Posterior vena cava (tissue), 2 donors: ENCODE measurements at regions not wholly inside any gene's neighbourhood (a gene's known extent, or its start where the extent isn't known, plus 50 kb on each side); places are given as distances from the start of the nearest gene placed in this dataset.
"Not testable (repeated sequence)": the region's sequence is repeated elsewhere in the genome, so short reads cannot be mapped to it uniquely, and the experiment has no call there.

Source experiments
- DNase-seq: peaks from one replicate; pipeline ENCODE4 v3.0.0-alpha.2; 2020; ENCODE audit warnings: low spot score
- intact Hi-C, 2 donors: fragments of 100-400 bp; cut with DNase I; formaldehyde crosslinking; loops; one replicate each; pipeline versions ENCODE4 v1.14.1 to v1.14.2; 2022 to 2023
- donor health status: DM: yes; HTN: yes; CAD: no.
- donor health status: DM: yes; HTN: yes; CAD: no.

DNA sequence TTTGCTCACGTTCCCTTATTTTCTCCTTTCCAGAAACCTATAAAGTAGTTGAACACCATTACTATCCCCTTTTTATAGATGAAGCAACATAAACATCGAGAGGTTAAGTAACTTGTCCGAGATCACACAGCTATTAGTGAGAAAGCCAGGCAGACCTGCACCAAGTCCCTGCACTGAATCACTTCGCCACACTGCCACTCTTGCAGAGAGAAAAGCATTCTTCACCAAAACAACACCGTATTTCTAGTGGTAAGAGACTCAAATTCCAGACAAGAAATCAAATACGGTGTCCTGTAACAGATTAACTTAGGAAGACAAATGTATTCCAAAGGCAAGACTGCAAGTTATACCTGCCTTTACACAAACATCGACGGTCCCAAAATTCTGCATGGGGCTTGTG lies 82.0 kb upstream of the DMRT1 start:
- intact Hi-C loops: loop anchor here in 1 of 2 donors (5.0 kb wide), 1 partner anchor 142 kb away; no protein-coding TSS in a partner anchor
- DNase-seq: no peak

DNA sequence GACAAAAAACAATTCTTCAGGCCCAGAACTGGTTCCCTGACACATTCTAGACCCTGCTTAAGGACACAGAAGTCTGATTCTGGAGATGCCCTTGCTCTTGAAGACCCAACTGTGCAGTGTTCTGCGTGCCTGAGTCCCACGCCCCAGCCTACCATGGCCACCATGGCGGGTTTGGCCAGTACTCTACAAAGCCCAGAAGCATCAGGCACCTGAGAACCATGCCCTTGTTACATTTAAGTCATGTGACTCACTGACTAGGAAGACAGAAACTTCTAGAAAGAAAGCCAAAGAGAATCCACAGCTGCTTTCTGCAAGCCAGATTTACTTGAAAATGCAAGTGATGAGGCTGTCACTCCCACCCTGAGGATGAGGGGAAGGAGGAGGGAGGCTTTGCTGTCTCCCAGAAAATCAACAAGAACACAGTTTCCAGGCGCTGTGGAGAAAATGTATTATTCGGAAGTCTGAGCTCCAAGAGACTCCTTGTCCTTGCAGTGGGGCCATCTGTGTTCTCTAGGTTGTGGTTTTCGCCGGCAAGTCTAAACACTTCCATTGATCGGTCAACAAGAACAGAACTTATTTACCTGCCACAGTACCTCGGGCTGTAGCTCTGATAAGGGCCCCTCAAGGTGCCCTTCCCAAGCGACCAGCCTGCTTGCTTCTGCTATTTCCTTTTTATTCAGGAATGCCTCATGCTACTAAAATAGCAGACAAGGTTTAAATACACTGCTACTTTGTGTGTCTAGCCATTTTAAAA lies 81.3 kb upstream of the DMRT1 start:
- DNase-seq: no peak
- intact Hi-C loops: loop anchor here (5.0 to 10.0 kb wide), 3 partner anchors 143 to 375 kb away; no protein-coding TSS in a partner anchor

DNA sequence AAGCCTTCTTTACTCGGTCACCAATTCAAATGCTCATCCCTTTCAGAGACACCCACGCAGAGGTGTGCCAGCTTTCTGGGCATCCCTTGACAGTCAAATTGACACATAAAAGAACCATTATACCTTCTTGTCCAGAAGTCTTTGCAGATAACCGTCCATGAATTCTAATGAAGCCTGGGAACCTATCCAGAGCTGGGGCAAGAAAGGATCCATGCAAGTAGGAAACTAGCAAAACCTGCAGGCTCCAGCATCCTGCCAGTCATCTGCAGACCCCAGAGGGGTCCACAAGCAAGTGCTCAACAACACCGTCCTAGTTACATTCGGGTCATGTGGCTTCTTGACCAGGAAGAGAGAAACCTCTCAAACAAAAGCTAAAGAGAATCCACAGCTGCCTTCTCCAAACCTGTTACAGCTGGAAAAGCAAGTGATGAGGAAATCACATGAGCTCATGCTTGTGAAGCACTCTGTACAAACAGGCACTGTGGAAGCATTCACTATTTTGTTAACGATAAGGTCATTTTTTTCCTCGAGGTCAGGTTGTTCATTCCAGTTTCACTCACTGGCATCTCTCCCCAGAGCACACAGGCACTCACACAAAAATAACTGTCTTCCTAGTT lies 80.2 kb upstream of the DMRT1 start:
- DNase-seq: no peak
- intact Hi-C loops: loop anchor here (5.0 to 10.0 kb wide), 2 partner anchors 149 to 376 kb away; no protein-coding TSS in a partner anchor

DNA sequence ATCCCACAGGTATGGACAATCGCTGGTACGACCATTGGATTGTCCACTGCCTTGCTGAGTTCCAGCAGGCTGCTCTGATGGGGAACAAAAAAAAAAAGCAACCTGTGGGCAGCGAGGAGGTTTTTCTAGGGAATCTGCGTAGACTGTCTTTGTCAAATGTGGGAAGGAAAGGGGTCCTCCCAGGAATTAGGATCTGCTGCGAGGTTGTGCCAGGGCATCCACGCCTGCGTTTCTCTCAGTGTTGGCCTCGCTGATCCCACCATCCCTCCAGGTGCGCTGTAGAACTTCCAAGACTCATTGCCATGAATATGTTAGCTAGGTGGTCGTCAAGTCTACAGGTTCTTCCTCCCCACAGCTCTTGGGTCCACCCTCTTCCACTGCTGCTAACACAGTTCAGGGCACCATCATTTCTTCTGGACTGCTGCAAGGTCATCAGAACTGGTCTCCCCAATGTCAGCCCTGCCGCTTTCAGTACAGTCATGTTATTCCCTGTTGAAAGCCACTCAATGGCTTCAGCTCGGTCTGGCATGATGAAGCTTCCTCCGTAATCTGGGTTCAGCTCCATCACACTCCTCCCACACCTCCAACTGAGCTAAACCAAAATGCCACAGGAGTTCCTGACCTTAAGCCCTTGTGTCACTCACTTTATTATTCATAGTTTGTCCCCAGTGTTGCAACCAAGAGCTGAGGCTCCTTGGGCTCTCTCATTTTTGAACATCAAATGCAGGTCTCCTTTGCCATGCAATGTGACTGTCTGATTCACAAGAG lies 79.5 kb upstream of the DMRT1 start:
- intact Hi-C loops: loop anchor here (5.0 to 10.0 kb wide), 2 partner anchors 150 to 377 kb away; no protein-coding TSS in a partner anchor
- no peak for DNase-seq

DNA sequence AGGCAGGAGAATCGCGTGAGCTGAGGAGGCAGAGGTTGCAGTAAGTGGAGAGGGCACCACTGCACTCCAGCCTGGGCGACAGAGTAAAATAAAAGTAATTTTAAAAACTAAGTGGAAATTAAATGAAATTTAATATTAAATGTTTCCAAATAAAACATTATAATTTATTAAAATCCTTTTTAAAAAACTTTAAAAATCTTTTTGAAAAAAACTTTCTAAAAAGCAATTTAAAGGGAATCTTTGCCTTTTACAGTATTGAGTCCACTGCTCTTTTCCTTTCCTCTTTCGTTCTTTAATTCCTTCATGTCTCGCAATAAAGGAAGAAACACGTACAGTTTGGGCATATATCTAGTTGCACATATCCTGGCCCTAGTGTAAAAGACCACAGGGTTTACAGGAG lies 77.8 kb upstream of the DMRT1 start:
- intact Hi-C loops: loop anchor here (5.0 to 10.0 kb wide), 2 partner anchors 151 to 379 kb away; no protein-coding TSS in a partner anchor
- no peak for DNase-seq

DNA sequence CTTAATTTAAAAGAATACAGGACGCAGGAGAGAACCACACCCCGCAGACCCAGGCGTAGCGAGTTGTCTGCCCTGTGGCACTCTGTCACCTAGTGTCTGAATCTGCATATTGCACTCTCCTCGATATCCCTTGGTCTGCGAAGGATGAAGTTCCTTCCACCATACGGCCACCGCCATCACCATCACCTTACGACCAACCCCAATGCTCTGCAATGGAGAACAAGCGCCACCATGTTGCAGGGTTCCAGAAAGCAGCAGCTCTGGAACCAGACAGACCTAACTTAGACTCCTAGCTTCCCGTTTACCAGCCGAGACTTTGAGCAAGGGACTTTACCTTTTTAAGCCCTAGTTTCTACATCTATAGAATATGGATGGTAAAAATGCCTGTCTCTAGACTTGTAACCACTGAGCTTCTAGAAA lies 77.4 kb upstream of the DMRT1 start:
- intact Hi-C loops: loop anchor here (5.0 to 10.0 kb wide), 2 partner anchors 152 to 379 kb away; no protein-coding TSS in a partner anchor
- DNase-seq: peak; percentile 85

DNA sequence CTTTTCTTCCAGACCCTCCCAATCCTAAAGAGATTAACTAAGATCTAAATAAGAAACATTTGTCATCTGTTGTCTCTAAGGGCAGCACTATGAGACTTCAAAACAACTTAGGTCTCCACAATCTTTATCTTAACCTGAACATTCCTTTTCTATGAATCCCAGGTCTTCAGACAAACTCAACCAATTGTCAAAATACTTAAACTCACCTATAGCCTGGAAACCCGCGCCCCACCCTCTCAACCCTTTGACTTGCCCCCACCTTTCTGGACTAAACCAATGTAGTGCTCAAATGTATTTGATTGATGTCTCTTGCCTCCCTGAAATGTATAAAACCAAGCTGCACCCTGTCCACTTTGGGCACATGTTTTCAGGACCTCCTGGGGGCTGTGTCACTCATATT lies 76.5 kb upstream of the DMRT1 start:
- no peak for DNase-seq
- intact Hi-C loops: loop anchor here (5.0 to 10.0 kb wide), 3 partner anchors 42 to 380 kb away; no protein-coding TSS in a partner anchor

DNA sequence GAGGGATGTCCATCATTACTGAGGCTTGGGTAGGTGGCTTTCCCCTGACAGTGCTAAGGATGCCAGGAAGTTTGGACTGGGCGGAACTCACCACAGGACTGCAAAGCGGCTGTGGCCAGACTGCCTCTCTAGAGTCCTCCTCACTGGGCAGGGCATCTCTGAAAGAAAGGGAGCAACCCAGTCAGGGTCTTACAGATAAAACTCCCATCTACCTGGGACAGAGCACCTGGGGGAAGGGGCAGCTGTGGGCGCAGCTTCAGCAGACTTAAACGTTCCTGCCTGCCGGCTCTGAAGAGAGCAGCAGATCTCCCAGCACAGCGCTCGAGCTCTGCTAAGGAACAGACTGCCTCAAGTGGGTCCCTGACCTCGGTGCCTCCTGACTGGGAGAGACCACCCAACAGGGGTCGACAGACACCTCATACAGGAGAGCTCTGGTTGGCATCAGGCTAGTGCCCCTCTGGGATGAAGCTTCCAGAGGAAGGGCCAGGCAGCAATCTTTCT lies 74.4 kb upstream of the DMRT1 start:
- intact Hi-C loops: loop anchor here (5.0 to 10.0 kb wide), 2 partner anchors 40 to 382 kb away; no protein-coding TSS in a partner anchor
- not testable (repeated sequence) for DNase-seq

DNA sequence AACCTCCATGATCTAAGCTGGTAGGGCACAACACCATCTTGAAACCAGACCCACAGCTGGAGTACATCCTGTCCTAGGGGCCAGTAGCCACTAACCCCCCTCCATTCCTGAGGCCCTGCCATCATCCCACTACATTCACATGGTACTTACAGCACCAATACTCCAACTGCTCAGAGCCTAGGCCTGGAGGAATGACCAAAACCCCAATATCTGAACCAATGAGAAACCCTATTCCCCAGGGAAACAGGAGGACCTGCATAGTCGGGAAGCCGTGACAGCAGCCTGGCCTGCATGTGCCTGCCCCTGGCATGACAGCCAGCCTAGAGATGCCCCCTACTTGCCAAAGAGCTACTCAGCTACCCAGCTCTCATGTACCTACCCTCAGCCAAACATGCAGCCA lies 65.4 kb upstream of the DMRT1 start:
- DNase-seq: no peak
- intact Hi-C loops: no loop called here

DNA sequence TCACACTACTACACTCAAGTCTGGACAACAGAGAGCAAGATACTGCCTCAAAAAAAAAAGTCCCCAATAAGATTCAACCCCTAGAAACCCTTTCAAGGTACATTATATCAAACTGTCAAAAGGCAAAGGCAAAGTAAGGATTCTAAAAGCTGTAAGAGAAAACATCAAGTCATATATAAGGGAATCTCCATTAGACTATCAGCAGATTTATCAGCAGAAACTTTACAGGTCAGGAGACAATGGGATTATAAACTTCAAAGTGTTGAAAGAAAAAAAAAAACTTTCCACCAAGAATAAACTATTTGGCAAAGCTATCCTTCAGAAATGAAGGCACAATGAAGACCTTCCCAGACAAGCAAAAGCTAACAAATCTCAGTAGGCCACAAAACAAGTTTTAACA lies 63.5 kb upstream of the DMRT1 start:
- DNase-seq: no peak
- intact Hi-C loops: no loop called here

DNA sequence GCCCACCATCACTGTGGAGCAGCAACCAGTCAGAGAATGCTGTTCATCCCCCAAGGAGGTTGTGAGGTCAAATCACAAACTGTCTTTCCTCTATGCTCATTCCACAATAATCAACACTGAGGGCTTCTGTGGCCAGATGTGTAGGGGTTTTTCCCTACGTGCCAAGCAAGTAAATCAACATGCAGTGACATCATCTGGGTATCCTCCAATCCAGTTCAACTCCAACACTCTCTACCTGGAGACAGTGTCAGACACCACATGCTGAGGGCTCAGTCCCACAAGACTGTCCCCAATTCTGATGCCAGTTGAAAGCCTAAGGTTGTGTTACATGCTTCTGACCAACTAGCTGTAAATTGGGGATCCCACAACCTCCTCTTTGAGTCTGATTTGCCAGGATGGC lies 57.3 kb upstream of the DMRT1 start:
- DNase-seq: no peak
- intact Hi-C loops: loop anchor here in 1 of 2 donors (10.0 kb wide), 1 partner anchor 389 kb away; no protein-coding TSS in a partner anchor

DNA sequence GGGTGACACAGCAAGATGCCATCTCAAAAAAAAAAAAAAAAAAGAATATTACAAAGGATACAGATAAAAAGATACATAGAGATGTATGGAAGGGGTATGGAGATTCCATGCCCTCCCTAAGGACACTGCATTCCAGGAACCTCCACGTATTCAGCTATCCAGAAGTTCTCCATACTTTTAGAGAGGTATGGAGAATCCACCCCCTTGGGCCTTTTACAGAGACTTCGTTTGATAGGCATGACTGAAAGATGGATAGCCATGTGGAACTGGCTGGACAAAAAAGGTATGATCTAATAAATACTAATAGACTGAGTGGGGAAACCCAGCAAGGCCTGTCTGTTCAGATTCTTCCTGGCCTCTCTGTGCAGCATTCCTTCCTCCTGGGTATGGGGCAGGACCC lies 56.6 kb upstream of the DMRT1 start:
- intact Hi-C loops: loop anchor here in 1 of 2 donors (10.0 kb wide), 1 partner anchor 390 kb away; no protein-coding TSS in a partner anchor
- no peak for DNase-seq

DNA sequence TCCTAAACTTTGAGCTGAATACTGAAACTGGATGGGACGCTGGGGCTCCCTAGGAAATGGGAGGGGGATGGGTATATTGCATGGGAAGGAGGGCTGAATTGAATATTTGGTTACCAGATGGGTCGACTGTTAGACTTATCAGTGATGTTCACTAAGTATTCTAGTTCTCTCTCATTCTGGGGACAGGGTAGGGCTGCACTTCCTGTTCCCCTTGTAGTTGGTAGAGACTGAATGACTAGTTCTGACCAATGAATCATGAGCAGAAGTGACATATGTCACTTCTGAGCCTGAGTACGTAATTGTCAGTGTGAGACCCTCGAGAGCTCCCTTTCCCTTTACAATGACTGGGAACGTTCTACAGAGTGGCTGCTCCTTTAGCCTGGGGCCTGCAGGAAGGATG lies 55.5 kb upstream of the DMRT1 start:
- intact Hi-C loops: loop anchor here (2.0 to 10.0 kb wide), 2 partner anchors 67 to 391 kb away; no protein-coding TSS in a partner anchor

DNA sequence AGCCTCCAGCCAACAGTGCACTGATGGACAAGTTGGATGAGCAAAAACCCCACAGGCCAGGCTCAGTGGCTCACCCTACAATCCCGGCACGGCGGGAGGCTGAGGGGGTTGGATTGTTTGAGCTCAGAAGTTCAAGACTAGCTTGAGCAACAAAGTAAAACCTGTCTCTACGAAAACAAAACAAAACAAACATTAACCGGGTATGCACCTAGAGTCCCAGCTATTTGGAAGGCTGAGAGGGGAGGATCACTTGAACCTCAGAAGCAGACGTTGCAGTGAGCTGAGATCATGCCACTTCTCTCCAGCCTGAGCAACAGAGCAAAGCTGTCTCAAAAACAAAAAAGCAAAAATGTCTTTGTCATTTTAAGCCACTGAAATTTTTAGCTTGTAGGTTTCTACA lies 55.1 kb upstream of the DMRT1 start:
- intact Hi-C loops: loop anchor here (2.0 to 10.0 kb wide), 2 partner anchors 66 to 392 kb away; no protein-coding TSS in a partner anchor

More for the DNA sequence above, 55.5 kb upstream of the DMRT1 start:
- DNase-seq: no peak

DNA sequence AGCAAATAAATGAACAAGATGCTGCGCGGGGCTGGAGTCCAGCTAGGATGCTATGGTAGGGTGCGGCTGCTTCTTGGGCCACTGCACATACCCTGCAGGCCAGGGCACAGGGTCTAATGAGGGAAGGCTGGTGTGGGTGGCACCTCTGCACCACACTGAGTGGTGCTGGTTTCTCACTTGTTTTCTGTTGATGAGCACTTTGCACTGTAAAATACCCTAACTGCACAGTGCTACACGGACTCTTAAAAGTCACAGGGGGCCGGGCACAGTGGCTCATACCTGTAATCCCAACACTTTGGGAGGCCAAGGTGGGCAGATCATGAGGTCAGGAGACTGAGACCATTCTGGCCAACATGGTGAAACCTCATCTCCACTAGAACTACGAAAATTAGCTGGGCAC lies 52.7 kb upstream of the DMRT1 start:
- DNase-seq: no peak
- intact Hi-C loops: loop anchor here in 1 of 2 donors (10.0 kb wide), 1 partner anchor 394 kb away; no protein-coding TSS in a partner anchor

More for the DNA sequence above, 55.1 kb upstream of the DMRT1 start:
- no peak for DNase-seq
